HEK293 (cell line): ENCODE measurements at regions not wholly inside any gene's neighbourhood (a gene's known extent, or its start where the extent isn't known, plus 50 kb on each side); places are given as distances from the start of the nearest gene placed in this dataset.

Source experiments
- CTCF ChIA-PET: fragments of 350-600 bp; formaldehyde crosslinking; extraction: SDS; loops from one replicate; lab custom pipeline; 2021; ENCODE audit warnings: antibody characterized with exemption; lab: Yijun Ruan, JAX
- POLR2A ChIA-PET: fragments of 300-600 bp; formaldehyde crosslinking; extraction: SDS; loops from one replicate; lab custom pipeline; 2020; ENCODE audit warnings: antibody characterized with exemption, inconsistent platforms; lab: Yijun Ruan, JAX
- H3K27ac ChIP-seq: fragments of 200-500 bp; sonication (Bioruptor generic); 2 replicates; pipeline ENCODE4 v1.5.1; 2014; ENCODE audit warnings: low read depth, low read length, control low read depth, inconsistent platforms; ENCODE audit errors: extremely low read depth
- H3K36me3 ChIP-seq, 2 experiments: fragments of 200-500 bp in 1 of 2; sonication (Bioruptor generic) in 1 of 2; 1 replicate in 1 of 2; 2 replicates in 1 of 2; pipeline ENCODE4 v1.5.1; 2014 to 2017; ENCODE audit warnings: inconsistent platforms in 2 of 2, low read length in 2 of 2; ENCODE audit not compliant: control insufficient read depth in 2 of 2, insufficient read depth in 1 of 2
- H3K4me1 ChIP-seq: fragments of 200-500 bp; sonication (Bioruptor generic); 2 replicates; pipeline ENCODE4 v1.5.1; 2014; ENCODE audit warnings: mild to moderate bottlenecking, low read length, inconsistent platforms; ENCODE audit not compliant: control insufficient read depth, insufficient read depth
- H3K4me3 ChIP-seq: 2 replicates; pipeline ENCODE4 v1.5.1; 2011; ENCODE audit warnings: low read depth, mild to moderate bottlenecking, control low read depth, low read length, moderate library complexity
- H3K9me3 ChIP-seq: fragments of 200-500 bp; sonication (Bioruptor generic); 2 replicates; pipeline ENCODE4 v1.5.1; 2014; ENCODE audit warnings: low read depth, low read length, inconsistent platforms; ENCODE audit not compliant: control insufficient read depth, insufficient read depth
- HOXC10 ChIP-seq: sonication (generic); formaldehyde crosslinking; IDR thresholded peaks from 2 replicates; pipeline ENCODE4 v1.8.1; 2023; ENCODE audit warnings: mild to moderate bottlenecking, missing genetic modification reagents
- HOXD13 ChIP-seq: sonication (generic); formaldehyde crosslinking; IDR thresholded peaks from 2 replicates; pipeline ENCODE4 v1.8.0; 2022; ENCODE audit warnings: missing genetic modification reagents, borderline replicate concordance
- IKZF3 ChIP-seq: fragments of 450-650 bp; IDR thresholded peaks from 2 replicates; pipeline ENCODE4 v1.5.0; 2018; ENCODE audit warnings: missing biosample characterization, mild to moderate bottlenecking, missing genetic modification characterization, moderate library complexity
- OVOL3 ChIP-seq: fragments of 450-650 bp; formaldehyde crosslinking; IDR thresholded peaks from 2 replicates; pipeline ENCODE4 v1.5.1; 2016; ENCODE audit warnings: missing biosample characterization, missing genetic modification characterization
- PRDM1 ChIP-seq: fragments of 450-650 bp; formaldehyde crosslinking; IDR thresholded peaks from 2 replicates; pipeline ENCODE4; 2016; ENCODE audit warnings: missing biosample characterization, missing genetic modification characterization
- REPIN1 ChIP-seq: fragments of 450-650 bp; formaldehyde crosslinking; IDR thresholded peaks from 2 replicates; pipeline ENCODE4 v1.5.1; 2017; ENCODE audit warnings: missing biosample characterization, missing genetic modification characterization, low read depth
- SP7 ChIP-seq: fragments of 450-650 bp; formaldehyde crosslinking; IDR thresholded peaks from 2 replicates; pipeline ENCODE4 v1.5.1; 2016; ENCODE audit warnings: missing biosample characterization, missing genetic modification characterization
- ZNF132 ChIP-seq: fragments of 450-650 bp; formaldehyde crosslinking; IDR thresholded peaks from 2 replicates; pipeline ENCODE4 v1.5.1; 2017; ENCODE audit warnings: missing biosample characterization, missing genetic modification characterization, borderline replicate concordance
- ZNF266 ChIP-seq: fragments of 450-650 bp; formaldehyde crosslinking; IDR thresholded peaks from 2 replicates; pipeline ENCODE4 v1.5.1; 2016; ENCODE audit warnings: missing biosample characterization, missing genetic modification characterization, low read depth
- ZNF302 ChIP-seq: fragments of 450-650 bp; formaldehyde crosslinking; IDR thresholded peaks from 2 replicates; pipeline ENCODE4 v1.5.1; 2016; ENCODE audit warnings: missing biosample characterization, missing genetic modification characterization, low read depth
- ZNF324 ChIP-seq: fragments of 450-650 bp; formaldehyde crosslinking; IDR thresholded peaks from 2 replicates; pipeline ENCODE4 v1.5.1; 2016; ENCODE audit warnings: missing biosample characterization, missing genetic modification characterization
- ZNF335 ChIP-seq: fragments of 450-650 bp; formaldehyde crosslinking; conservative IDR thresholded peaks from 2 replicates; pipeline ENCODE4 v1.5.1; 2016; ENCODE audit warnings: missing biosample characterization, missing genetic modification characterization
- ZNF366 ChIP-seq: fragments of 450-650 bp; formaldehyde crosslinking; conservative IDR thresholded peaks from 2 replicates; pipeline ENCODE4 v1.5.1; 2016; ENCODE audit warnings: missing biosample characterization, missing genetic modification characterization
- ZNF571 ChIP-seq: fragments of 450-650 bp; formaldehyde crosslinking; IDR thresholded peaks from 2 replicates; pipeline ENCODE4 v1.5.0; 2017; ENCODE audit warnings: missing biosample characterization, missing genetic modification characterization
- ZNF600 ChIP-seq: fragments of 450-650 bp; formaldehyde crosslinking; IDR thresholded peaks from 2 replicates; pipeline ENCODE4 v1.5.1; 2016; ENCODE audit warnings: missing biosample characterization, missing genetic modification characterization
- ZNF621 ChIP-seq: fragments of 450-650 bp; formaldehyde crosslinking; IDR thresholded peaks from 2 replicates; pipeline ENCODE4 v1.5.1; 2017; ENCODE audit warnings: missing biosample characterization, missing genetic modification characterization
- ZNF654 ChIP-seq: fragments of 450-650 bp; formaldehyde crosslinking; IDR thresholded peaks from 2 replicates; pipeline ENCODE4 v1.5.1; 2016; ENCODE audit warnings: low read depth, missing biosample characterization, missing genetic modification characterization
- ZNF701 ChIP-seq: fragments of 450-650 bp; formaldehyde crosslinking; IDR thresholded peaks from 2 replicates; pipeline ENCODE4 v1.5.1; 2016; ENCODE audit warnings: missing biosample characterization, missing genetic modification characterization
- ZNF792 ChIP-seq: fragments of 450-650 bp; formaldehyde crosslinking; IDR thresholded peaks from 2 replicates; pipeline ENCODE4 v1.5.1; 2016; ENCODE audit warnings: missing biosample characterization, missing genetic modification characterization
- ZNF843 ChIP-seq: fragments of 450-650 bp; formaldehyde crosslinking; IDR thresholded peaks from 2 replicates; pipeline ENCODE4 v1.5.1; 2016; ENCODE audit warnings: missing biosample characterization, missing genetic modification characterization
- TF ChIP-seq, protein P1 (sequence below): fragments of 450-650 bp; formaldehyde crosslinking; IDR thresholded peaks from 2 replicates; pipeline ENCODE4 v1.5.1; 2016; ENCODE audit warnings: missing biosample characterization, missing genetic modification characterization, borderline replicate concordance
- TF ChIP-seq, protein P2 (sequence below): fragments of 450-650 bp; formaldehyde crosslinking; IDR thresholded peaks from 2 replicates; pipeline ENCODE4 v1.5.1; 2017; ENCODE audit warnings: missing biosample characterization, missing genetic modification characterization
- TF ChIP-seq, protein P3 (sequence below): fragments of 450-650 bp; formaldehyde crosslinking; IDR thresholded peaks from 2 replicates; pipeline ENCODE4 v1.5.1; 2016; ENCODE audit warnings: missing biosample characterization, missing genetic modification characterization
- TF ChIP-seq, protein P4 (sequence below): fragments of 450-650 bp; formaldehyde crosslinking; IDR thresholded peaks from 2 replicates; pipeline ENCODE4 v1.5.1; 2016; ENCODE audit warnings: missing biosample characterization, missing genetic modification characterization
- TF ChIP-seq, protein P5 (sequence below): fragments of 450-650 bp; formaldehyde crosslinking; IDR thresholded peaks from 2 replicates; pipeline ENCODE4 v1.5.1; 2016; ENCODE audit warnings: missing biosample characterization, missing genetic modification characterization
- TF ChIP-seq, protein P6 (sequence below): fragments of 450-650 bp; formaldehyde crosslinking; IDR thresholded peaks from 2 replicates; pipeline ENCODE4 v1.5.1; 2016; ENCODE audit warnings: missing biosample characterization, missing genetic modification characterization

DNA sequence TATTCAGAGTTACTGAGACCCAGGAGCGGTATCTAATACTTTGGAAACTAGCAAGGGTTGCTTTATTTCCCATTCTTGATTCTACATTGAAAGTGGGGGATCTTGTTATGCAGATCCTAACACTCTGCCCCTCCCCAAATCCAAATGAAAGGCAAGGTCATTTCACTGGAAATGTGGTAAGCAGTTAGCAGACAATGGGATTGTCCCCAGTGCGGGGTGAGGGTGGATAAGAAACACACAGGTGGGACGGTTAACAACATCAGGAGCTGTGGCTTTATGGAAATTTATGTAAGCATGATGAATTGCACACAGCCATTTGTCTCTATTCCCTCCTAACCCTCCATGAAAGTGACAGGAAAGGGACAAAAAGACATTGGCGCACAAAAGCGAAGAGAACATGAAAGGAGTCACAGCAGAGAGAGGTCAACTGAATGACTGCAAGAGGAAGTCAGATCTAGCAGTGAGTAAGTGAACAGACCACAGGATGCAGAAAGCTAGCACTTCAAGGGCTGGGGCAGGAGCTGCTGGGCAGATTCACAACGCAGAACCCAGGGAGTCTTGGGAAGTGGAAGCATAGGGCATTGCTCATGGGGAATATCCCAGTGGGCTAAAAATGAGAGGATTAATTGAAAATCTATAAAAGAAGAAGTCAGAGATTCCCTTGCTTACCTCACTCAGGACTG lies 184.4 kb downstream of the HSD17B3 start:
- Histone ChIP-seq H3K36me3 (no peaks in the 10 kb centered on the region), H3K9me3 (no peaks in the 10 kb centered on the region), H3K4me3 (no peak overlapping the region), H3K27ac (no peak overlapping the region), H3K4me1 (no peaks in the 10 kb centered on the region)
- no peak for TF ChIP-seq OVOL3 (tag by site-specific recombination)
- TF ChIP-seq, protein P1, sequence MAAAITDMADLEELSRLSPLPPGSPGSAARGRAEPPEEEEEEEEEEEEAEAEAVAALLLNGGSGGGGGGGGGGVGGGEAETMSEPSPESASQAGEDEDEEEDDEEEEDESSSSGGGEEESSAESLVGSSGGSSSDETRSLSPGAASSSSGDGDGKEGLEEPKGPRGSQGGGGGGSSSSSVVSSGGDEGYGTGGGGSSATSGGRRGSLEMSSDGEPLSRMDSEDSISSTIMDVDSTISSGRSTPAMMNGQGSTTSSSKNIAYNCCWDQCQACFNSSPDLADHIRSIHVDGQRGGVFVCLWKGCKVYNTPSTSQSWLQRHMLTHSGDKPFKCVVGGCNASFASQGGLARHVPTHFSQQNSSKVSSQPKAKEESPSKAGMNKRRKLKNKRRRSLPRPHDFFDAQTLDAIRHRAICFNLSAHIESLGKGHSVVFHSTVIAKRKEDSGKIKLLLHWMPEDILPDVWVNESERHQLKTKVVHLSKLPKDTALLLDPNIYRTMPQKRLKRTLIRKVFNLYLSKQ (tag by site-specific recombination), result no peak
- TF ChIP-seq SP7, result no peak
- TF ChIP-seq ZNF600 (tag by site-specific recombination), result no peak
- no peak for TF ChIP-seq ZNF132 (tag by site-specific recombination)
- TF ChIP-seq PRDM1, result no peak
- no peak for TF ChIP-seq HOXD13 (CRISPR knock-in tag)
- TF ChIP-seq ZNF621 (tag by site-specific recombination), result no peak
- TF ChIP-seq, protein P2, sequence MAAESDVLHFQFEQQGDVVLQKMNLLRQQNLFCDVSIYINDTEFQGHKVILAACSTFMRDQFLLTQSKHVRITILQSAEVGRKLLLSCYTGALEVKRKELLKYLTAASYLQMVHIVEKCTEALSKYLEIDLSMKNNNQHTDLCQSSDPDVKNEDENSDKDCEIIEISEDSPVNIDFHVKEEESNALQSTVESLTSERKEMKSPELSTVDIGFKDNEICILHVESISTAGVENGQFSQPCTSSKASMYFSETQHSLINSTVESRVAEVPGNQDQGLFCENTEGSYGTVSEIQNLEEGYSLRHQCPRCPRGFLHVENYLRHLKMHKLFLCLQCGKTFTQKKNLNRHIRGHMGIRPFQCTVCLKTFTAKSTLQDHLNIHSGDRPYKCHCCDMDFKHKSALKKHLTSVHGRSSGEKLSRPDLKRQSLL, result no peak
- TF ChIP-seq, protein P3, sequence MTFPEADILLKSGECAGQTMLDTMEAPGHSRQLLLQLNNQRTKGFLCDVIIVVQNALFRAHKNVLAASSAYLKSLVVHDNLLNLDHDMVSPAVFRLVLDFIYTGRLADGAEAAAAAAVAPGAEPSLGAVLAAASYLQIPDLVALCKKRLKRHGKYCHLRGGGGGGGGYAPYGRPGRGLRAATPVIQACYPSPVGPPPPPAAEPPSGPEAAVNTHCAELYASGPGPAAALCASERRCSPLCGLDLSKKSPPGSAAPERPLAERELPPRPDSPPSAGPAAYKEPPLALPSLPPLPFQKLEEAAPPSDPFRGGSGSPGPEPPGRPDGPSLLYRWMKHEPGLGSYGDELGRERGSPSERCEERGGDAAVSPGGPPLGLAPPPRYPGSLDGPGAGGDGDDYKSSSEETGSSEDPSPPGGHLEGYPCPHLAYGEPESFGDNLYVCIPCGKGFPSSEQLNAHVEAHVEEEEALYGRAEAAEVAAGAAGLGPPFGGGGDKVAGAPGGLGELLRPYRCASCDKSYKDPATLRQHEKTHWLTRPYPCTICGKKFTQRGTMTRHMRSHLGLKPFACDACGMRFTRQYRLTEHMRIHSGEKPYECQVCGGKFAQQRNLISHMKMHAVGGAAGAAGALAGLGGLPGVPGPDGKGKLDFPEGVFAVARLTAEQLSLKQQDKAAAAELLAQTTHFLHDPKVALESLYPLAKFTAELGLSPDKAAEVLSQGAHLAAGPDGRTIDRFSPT, result no peak
- no peak for TF ChIP-seq ZNF843 (tag by site-specific recombination)
- TF ChIP-seq HOXC10 (CRISPR knock-in tag), result no peak
- no peak for TF ChIP-seq ZNF654 (tag by site-specific recombination)
- TF ChIP-seq ZNF571 (tag by site-specific recombination), result no peak
- TF ChIP-seq ZNF324 (tag by site-specific recombination), result no peak
- ChIA-PET POLR2A (no interaction called here), CTCF (interaction anchor here (2.0 kb wide), 1 partner anchor 101 kb away, joined by 6 read pairs; no protein-coding TSS in a partner anchor)

DNA sequence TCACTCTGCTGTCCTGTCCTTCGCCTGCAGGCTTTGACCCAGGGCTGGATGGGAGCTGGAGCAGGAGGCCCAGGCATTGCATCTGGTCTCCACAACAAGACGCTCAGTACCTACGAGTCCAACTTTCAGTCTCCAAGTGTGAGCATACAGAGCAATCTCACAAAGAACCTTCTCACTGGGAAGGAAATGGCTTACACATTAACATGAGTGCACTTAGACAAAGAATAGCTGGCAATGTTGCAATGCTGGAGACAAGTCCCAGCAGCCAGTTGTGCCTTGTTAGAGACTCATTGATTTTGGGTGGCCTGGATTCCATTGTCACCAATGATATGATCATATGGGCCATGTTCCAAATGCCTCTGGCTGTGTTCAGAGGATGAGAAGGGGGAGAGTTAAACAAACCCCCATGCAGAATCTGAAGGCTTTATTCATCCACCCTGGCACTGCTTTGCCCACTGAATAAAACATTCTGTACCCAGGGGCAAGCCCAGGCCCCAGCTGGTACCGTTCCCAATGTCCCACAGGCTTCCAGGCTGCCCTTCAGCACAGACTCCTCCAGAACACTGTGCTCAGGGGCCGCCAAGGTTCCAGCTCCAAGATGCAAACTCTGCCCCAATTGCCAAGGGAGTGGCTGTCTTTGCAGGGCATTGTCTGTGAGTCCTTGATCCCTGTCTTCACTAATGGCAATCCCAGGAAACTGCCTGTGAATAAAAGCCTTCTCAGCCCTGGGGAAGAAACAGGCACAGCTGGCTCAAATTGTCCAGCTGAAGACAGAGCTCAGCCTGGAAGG lies 185.5 kb downstream of the HSD17B3 start:
- CTCF ChIA-PET, result interaction anchor here (2.0 kb wide), 1 partner anchor 102 kb away, joined by 6 read pairs; no protein-coding TSS in a partner anchor
- Histone ChIP-seq H3K36me3 (no peaks in the 10 kb centered on the region), H3K9me3 (no peaks in the 10 kb centered on the region), H3K4me3 (no peak overlapping the region), H3K27ac (no peak overlapping the region), H3K4me1 (no peaks in the 10 kb centered on the region)
- POLR2A ChIA-PET, result no interaction called here
- TF ChIP-seq ZNF792 (tag by site-specific recombination), result no peak
- TF ChIP-seq, protein P4, sequence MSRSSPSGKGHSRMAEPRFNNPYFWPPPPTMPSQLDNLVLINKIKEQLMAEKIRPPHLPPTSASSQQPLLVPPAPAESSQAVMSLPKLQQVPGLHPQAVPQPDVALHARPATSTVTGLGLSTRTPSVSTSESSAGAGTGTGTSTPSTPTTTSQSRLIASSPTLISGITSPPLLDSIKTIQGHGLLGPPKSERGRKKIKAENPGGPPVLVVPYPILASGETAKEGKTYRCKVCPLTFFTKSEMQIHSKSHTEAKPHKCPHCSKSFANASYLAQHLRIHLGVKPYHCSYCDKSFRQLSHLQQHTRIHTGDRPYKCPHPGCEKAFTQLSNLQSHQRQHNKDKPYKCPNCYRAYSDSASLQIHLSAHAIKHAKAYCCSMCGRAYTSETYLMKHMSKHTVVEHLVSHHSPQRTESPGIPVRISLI, result no peak
- TF ChIP-seq IKZF3, result no peak
- TF ChIP-seq ZNF335 (tag by site-specific recombination), result no peak
- no peak for TF ChIP-seq ZNF302 (tag by site-specific recombination)
- no peak for TF ChIP-seq ZNF366 (tag by site-specific recombination)
- TF ChIP-seq, protein P5, sequence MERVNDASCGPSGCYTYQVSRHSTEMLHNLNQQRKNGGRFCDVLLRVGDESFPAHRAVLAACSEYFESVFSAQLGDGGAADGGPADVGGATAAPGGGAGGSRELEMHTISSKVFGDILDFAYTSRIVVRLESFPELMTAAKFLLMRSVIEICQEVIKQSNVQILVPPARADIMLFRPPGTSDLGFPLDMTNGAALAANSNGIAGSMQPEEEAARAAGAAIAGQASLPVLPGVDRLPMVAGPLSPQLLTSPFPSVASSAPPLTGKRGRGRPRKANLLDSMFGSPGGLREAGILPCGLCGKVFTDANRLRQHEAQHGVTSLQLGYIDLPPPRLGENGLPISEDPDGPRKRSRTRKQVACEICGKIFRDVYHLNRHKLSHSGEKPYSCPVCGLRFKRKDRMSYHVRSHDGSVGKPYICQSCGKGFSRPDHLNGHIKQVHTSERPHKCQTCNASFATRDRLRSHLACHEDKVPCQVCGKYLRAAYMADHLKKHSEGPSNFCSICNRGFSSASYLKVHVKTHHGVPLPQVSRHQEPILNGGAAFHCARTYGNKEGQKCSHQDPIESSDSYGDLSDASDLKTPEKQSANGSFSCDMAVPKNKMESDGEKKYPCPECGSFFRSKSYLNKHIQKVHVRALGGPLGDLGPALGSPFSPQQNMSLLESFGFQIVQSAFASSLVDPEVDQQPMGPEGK, result no peak
- TF ChIP-seq ZNF701 (tag by site-specific recombination), result no peak
- TF ChIP-seq REPIN1 (tag by site-specific recombination), result no peak
- no peak for TF ChIP-seq PRDM1
- TF ChIP-seq, protein P6, sequence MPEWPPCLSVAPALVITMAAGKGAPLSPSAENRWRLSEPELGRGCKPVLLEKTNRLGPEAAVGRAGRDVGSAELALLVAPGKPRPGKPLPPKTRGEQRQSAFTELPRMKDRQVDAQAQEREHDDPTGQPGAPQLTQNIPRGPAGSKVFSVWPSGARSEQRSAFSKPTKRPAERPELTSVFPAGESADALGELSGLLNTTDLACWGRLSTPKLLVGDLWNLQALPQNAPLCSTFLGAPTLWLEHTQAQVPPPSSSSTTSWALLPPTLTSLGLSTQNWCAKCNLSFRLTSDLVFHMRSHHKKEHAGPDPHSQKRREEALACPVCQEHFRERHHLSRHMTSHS (tag by site-specific recombination), result no peak
- TF ChIP-seq ZNF266 (tag by site-specific recombination), result no peak
